ENCODE measurements at regions not wholly inside any gene's neighbourhood (a gene's known extent, or its start where the extent isn't known, plus 50 kb on each side); places are given as distances from the start of the nearest gene placed in this dataset.

DNA sequence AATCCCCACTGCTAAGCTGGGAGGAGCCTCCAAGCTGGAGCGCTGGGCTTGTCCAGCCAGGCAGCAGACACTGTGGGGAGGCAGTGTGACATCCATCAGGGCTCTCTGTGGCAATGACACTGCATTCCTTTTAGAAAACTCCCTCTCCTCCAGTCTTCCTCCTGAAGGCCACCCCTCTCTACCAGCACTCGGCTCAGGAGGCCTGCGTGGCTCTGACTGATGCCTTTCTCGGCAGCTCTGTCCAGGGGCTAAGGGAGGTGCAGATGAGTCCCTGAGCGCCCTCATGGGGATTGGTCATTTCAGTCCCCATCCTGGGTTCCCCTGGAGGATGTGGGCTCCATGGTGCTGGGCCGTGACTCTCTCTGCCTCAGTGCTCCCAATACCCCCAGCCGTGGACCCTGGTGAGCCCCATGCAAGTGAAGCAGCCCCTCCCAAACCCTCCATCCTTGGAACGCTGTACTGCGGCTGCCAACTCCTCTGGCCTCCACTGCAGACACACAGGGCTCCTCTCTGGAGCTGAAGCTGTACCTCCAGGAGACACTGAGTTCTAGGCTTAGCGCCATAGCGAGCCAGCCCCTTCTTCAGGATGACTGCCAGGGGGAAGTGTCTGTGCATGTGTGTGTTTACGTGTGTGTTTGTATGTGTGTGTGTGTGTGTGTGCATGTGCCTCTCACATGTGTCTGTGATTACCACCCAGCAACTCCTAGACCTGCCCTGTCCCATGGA lies 209.6 kb downstream of the ERMARD start:
- intact Hi-C loops (cut with micrococcal nuclease): no loop called here
- Mint-ChIP-seq H3K4me3 (no peak overlapping the region), H3K27ac (no peak overlapping the region), H3K27me3 (peaks cover 31% of the 10 kb centered on the region), H3K4me1 (ENCODE audit: low read depth) (peaks cover 12% of the 10 kb centered on the region), H3K9me3 (no peaks in the 10 kb centered on the region), H3K36me3 (ENCODE audit: low read depth) (no peaks in the 10 kb centered on the region)

DNA sequence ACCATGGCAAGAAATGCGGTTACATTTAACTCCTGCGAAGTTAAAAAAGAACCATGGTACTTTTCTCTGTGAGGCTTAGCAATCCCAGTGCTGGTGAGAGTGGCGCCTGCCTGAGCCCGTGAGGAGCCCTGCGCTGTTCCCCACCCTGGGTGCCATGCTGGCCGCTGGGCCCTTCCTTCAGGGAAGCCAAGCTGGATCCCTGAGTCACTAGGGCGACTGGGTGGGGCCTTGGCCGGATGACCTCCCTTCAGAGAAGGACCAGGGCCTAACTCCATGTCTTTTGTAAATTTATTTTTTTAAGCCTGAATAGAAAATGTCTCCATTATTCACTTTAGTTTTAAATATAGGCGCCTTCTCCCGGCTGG lies 209.1 kb downstream of the ERMARD start:
- intact Hi-C loops (cut with micrococcal nuclease): no loop called here
- H3K36me3 Mint-ChIP-seq (ENCODE audit: low read depth): no peaks in the 10 kb centered on the region
- H3K27ac Mint-ChIP-seq: no peak overlapping the region
- H3K4me3 Mint-ChIP-seq: no peak overlapping the region
- peaks cover 12% of the 10 kb centered on the region for H3K4me1 Mint-ChIP-seq (ENCODE audit: low read depth)
- no peaks in the 10 kb centered on the region for H3K9me3 Mint-ChIP-seq
- H3K27me3 Mint-ChIP-seq: peaks cover 31% of the 10 kb centered on the region

DNA sequence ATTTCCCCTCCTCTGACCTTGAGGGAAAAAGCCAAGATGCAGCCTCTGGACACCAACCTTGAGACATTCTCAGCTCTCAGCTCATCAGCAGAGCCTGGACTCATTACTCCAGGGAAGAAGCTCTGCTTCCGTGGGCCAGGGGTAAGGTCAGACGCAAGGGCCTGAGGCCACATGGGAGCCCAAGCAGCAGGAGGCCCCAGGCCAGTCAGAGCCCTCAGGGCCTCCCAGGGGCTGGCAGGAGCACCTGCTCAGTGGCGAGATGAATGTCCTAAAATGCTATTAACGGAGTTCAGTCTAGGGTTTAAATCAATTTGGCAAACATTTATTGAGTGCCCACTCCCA lies 208.6 kb downstream of the ERMARD start:
- Mint-ChIP-seq H3K9me3 (no peaks in the 10 kb centered on the region), H3K4me1 (ENCODE audit: low read depth) (peaks cover 17% of the 10 kb centered on the region), H3K4me3 (no peak overlapping the region), H3K27ac (no peak overlapping the region), H3K36me3 (ENCODE audit: low read depth) (no peaks in the 10 kb centered on the region), H3K27me3 (peaks cover 31% of the 10 kb centered on the region)
- intact Hi-C loops (cut with micrococcal nuclease): no loop called here

DNA sequence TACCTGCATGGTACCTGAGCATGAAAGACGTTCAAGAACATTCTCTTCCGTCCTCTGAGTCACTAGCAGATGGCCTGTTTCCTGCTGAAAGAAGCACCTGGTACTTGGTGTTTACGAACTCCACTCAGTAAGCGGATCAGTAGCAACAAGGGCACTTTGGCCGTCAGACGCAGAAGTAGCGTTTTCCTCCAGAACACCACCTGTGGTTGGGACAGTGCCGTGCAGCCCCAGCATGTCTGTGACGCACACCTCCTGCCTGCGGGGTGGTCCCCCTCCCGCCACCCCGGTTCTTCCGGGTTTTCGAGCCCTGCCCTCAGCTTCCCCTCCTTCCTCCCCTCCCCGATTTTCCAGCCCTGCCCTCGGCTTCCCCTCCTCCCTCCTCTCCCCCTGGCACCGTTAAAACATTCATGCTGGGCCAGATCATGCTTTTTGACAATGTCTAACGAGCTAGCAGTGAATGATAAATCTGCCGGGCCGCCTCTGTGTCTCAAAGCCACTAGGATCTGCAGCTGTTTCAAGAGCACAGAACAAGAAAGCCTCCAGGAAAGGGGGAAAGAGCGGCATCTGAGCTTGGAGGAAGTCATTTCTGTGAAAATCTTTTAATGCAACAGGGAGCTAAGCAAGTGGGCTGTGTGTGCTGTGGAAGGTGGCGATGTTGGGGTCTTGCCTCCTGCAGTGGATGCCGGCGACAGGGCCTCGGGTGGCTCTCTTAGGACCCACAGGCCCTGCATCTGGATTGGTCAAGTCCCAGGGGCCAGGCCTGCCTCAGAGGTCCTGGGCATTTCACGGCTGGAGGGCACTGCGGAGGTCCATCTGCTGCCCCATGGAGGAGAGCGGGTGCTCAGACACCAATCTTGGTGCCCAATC lies 207.9 kb downstream of the ERMARD start:
- Mint-ChIP-seq H3K36me3 (ENCODE audit: low read depth) (no peaks in the 10 kb centered on the region), H3K4me1 (ENCODE audit: low read depth) (peaks cover 20% of the 10 kb centered on the region), H3K27ac (peak overlapping the region; percentile 24), H3K9me3 (no peaks in the 10 kb centered on the region), H3K4me3 (peak overlapping the region; percentile 18), H3K27me3 (peaks cover 31% of the 10 kb centered on the region)
- intact Hi-C loops (cut with micrococcal nuclease): loop anchor here (10.0 kb wide), 1 partner anchor 565 kb away; no protein-coding TSS in a partner anchor

DNA sequence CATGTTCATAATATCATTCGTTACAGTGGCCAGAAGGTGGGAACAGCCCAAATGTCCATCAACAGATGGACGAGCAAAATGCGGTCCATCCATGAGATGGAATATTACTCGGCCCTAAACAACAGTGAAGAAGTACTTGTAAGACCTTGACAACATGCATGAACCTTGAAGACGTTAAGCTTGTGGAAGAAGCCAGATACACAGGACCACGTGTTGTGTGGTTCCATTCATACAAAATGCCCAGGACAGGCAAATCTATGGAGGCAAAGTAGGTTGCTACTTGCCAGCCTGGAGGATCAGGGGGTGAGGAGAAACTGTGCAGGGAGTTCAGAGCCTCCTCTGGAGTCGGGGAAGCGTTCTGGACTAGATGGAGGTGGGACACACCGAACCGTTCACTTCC lies 207.1 kb downstream of the ERMARD start:
- no peaks in the 10 kb centered on the region for H3K9me3 Mint-ChIP-seq
- H3K4me3 Mint-ChIP-seq: no peak overlapping the region
- intact Hi-C loops (cut with micrococcal nuclease): loop anchor here (10.0 kb wide), 1 partner anchor 566 kb away; no protein-coding TSS in a partner anchor
- no peak overlapping the region for H3K27ac Mint-ChIP-seq
- peaks cover 20% of the 10 kb centered on the region for H3K4me1 Mint-ChIP-seq (ENCODE audit: low read depth)
- no peaks in the 10 kb centered on the region for H3K36me3 Mint-ChIP-seq (ENCODE audit: low read depth)
- peaks cover 31% of the 10 kb centered on the region for H3K27me3 Mint-ChIP-seq

- Mint-ChIP-seq H3K4me1 (ENCODE audit: low read depth) (peaks cover 20% of the 10 kb centered on the region), H3K4me3 (no peak overlapping the region), H3K9me3 (no peaks in the 10 kb centered on the region), H3K36me3 (ENCODE audit: low read depth) (no peaks in the 10 kb centered on the region), H3K27me3 (peaks cover 24% of the 10 kb centered on the region), H3K27ac (no peak overlapping the region)
- intact Hi-C loops (cut with micrococcal nuclease): loop anchor here (10.0 kb wide), 1 partner anchor 567 kb away; no protein-coding TSS in a partner anchor
Measured at GRCh38 chr6:169957351-169957963, 206.0 kb downstream of the ERMARD start.

- H3K9me3 Mint-ChIP-seq: no peaks in the 10 kb centered on the region
- H3K27ac Mint-ChIP-seq: peak overlapping the region; percentile 7
- peaks cover 20% of the 10 kb centered on the region for H3K4me1 Mint-ChIP-seq (ENCODE audit: low read depth)
- no peak overlapping the region for H3K4me3 Mint-ChIP-seq
- intact Hi-C loops (cut with micrococcal nuclease): loop anchor here (10.0 kb wide), 1 partner anchor 568 kb away; no protein-coding TSS in a partner anchor
- H3K27me3 Mint-ChIP-seq: peaks cover 19% of the 10 kb centered on the region
- no peaks in the 10 kb centered on the region for H3K36me3 Mint-ChIP-seq (ENCODE audit: low read depth)
Measured at GRCh38 chr6:169956580-169956979, 205.2 kb downstream of the ERMARD start.

DNA sequence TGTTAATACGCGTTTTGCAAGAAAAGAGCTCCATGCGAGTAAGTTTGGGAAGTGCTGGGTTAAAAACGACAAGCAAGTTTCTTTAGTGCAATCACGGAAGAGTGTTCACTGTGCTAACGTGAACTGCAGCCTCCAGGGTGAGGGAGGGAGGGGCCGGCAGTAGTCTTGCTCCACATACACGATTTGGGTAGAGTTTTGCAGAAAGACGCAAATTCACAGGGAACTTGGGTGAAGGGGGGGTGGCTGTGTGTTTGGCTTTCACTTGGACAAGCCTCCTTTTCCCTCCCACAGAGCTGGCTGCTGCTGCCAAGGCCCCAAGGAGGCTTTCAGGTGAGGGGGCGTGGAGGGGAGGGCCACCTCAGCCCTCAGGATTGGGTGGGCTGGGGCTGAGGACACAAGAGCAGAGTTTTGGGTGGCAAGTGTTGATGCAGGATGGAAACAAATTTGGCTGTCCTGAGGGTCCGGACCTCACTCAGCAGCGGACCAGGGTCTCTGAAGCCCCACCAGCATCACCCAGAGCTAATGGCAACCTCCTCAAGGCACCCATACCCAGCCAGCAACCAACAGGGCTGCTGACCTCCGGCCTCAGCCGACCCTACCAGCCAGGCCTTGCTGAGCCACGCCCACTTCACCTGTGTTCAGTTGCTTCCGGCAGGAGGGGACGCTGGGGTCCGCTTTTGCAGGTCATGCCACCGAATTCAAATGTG lies 204.5 kb downstream of the ERMARD start:
- Mint-ChIP-seq H3K36me3 (ENCODE audit: low read depth) (no peaks in the 10 kb centered on the region), H3K4me3 (no peak overlapping the region), H3K9me3 (no peaks in the 10 kb centered on the region), H3K27ac (no peak overlapping the region), H3K27me3 (peaks cover 12% of the 10 kb centered on the region), H3K4me1 (ENCODE audit: low read depth) (peaks cover 20% of the 10 kb centered on the region)
- intact Hi-C loops (cut with micrococcal nuclease): loop anchor here (10.0 kb wide), 1 partner anchor 569 kb away; no protein-coding TSS in a partner anchor

- Mint-ChIP-seq H3K4me1 (ENCODE audit: low read depth) (peaks cover 20% of the 10 kb centered on the region), H3K9me3 (no peaks in the 10 kb centered on the region), H3K4me3 (no peak overlapping the region), H3K36me3 (ENCODE audit: low read depth) (no peaks in the 10 kb centered on the region), H3K27ac (peak overlapping the region; percentile 1), H3K27me3 (peaks cover 11% of the 10 kb centered on the region)
- intact Hi-C loops (cut with micrococcal nuclease): loop anchor here (10.0 kb wide), 1 partner anchor 570 kb away; no protein-coding TSS in a partner anchor
Measured at GRCh38 chr6:169954977-169955376, 203.6 kb downstream of the ERMARD start.

DNA sequence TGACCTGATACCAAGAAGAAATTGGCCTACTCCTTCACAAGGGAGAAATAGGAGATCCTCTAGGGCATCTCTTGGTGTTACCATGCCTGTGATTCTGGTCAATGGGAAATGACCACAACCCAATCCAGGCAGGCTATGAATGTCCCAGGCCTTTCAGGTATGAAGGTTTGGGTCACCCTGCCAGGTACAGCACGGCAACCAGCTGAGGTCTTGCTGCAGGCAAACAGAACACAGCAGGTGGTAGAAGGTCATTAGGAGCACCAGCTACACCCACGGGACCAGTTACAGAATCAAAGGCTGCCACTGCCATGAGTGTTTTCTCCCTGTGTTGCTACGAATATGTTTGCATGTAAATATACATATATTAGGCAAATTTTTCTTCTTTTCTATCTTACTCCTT lies 202.3 kb downstream of the ERMARD start:
- Mint-ChIP-seq H3K4me1 (ENCODE audit: low read depth) (peaks cover 14% of the 10 kb centered on the region), H3K27me3 (peaks cover 3% of the 10 kb centered on the region), H3K27ac (no peak overlapping the region), H3K9me3 (no peaks in the 10 kb centered on the region), H3K4me3 (no peak overlapping the region), H3K36me3 (ENCODE audit: low read depth) (no peaks in the 10 kb centered on the region)
- intact Hi-C loops (cut with micrococcal nuclease): loop anchor here (10.0 kb wide), 1 partner anchor 571 kb away; no protein-coding TSS in a partner anchor

DNA sequence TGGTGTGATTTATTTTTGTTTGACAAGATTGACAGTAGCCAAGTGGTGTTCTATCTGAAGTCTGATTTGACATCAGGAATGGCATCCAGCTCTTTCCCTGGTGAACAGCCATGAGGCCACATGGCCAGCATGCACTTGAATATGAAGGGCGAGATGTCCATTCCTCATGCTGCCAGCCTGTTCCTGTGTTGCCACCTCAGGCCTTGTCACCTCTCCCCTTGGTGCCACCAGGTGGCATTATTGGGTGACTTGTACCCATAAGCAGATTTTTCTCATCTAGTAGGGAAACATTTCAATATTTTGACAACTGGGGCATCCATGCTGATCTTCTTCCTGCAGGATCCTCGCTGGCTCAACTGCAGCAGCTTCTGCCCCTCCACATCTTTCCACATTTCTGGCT lies 199.1 kb downstream of the ERMARD start:
- Mint-ChIP-seq H3K27me3 (peaks cover 11% of the 10 kb centered on the region), H3K27ac (no peak overlapping the region), H3K36me3 (ENCODE audit: low read depth) (no peaks in the 10 kb centered on the region), H3K9me3 (no peaks in the 10 kb centered on the region), H3K4me1 (ENCODE audit: low read depth) (peaks cover 8% of the 10 kb centered on the region), H3K4me3 (no peak overlapping the region)
- intact Hi-C loops (cut with micrococcal nuclease): loop anchor here (10.0 kb wide), 1 partner anchor 574 kb away; no protein-coding TSS in a partner anchor

- Mint-ChIP-seq H3K4me3 (no peak overlapping the region), H3K27ac (no peak overlapping the region), H3K9me3 (no peaks in the 10 kb centered on the region), H3K4me1 (ENCODE audit: low read depth) (no peaks in the 10 kb centered on the region), H3K36me3 (ENCODE audit: low read depth) (no peaks in the 10 kb centered on the region), H3K27me3 (peaks cover 14% of the 10 kb centered on the region)
- intact Hi-C loops (cut with micrococcal nuclease): loop anchor here (10.0 kb wide), 1 partner anchor 575 kb away; no protein-coding TSS in a partner anchor
Measured at GRCh38 chr6:169949511-169950097, 198.2 kb downstream of the ERMARD start.

- Mint-ChIP-seq H3K4me1 (ENCODE audit: low read depth) (no peaks in the 10 kb centered on the region), H3K4me3 (no peak overlapping the region), H3K27me3 (peaks cover 23% of the 10 kb centered on the region), H3K27ac (no peak overlapping the region), H3K9me3 (peaks cover 9% of the 10 kb centered on the region), H3K36me3 (ENCODE audit: low read depth) (no peaks in the 10 kb centered on the region)
- intact Hi-C loops (cut with micrococcal nuclease): no loop called here
Measured at GRCh38 chr6:169946971-169947370, 195.5 kb downstream of the ERMARD start.
